Gastrocnemius medialis (tissue), 4 donors: ENCODE measurements at regions not wholly inside any gene's neighbourhood (a gene's known extent, or its start where the extent isn't known, plus 50 kb on each side); places are given as distances from the start of the nearest gene placed in this dataset.

Experiments
- CTCF ChIP-seq, 5 experiments: fragments of 450-650 bp in 3 of 5; fragments of 200-600 bp in 2 of 5; sonication (generic) in 2 of 5; IDR thresholded peaks in 4 of 5; conservative IDR thresholded peaks in 1 of 5; 1 replicate in 4 of 5; 2 replicates in 1 of 5; pipeline ENCODE4 v1.5.1; 2016 to 2019; ENCODE audit warnings: antibody characterized with exemption in 5 of 5, mild to moderate bottlenecking in 3 of 5, moderate library complexity in 3 of 5
- POLR2A ChIP-seq, 2 donors: fragments of 450-650 bp; IDR thresholded peaks; one replicate each; pipeline ENCODE4 v1.6.1; 2017; ENCODE audit warnings: antibody characterized with exemption in 2 of 2, mild to moderate bottlenecking in 2 of 2, moderate library complexity in 2 of 2

- no peak for TF ChIP-seq CTCF (IDR thresholded peaks at IDR 0.05 in 4 of 5, conservative IDR thresholded peaks at IDR 0.05 in 1 of 5)
- TF ChIP-seq POLR2A (IDR thresholded peaks at IDR 0.05) = no peak
Observed at GRCh38 chr13:107025991-107026390, 458.1 kb upstream of the ARGLU1 start.
